ENCODE measurements at regions not wholly inside any gene's neighbourhood (a gene's known extent, or its start where the extent isn't known, plus 50 kb on each side); places are given as distances from the start of the nearest gene placed in this dataset.

GRCh38 chr20:55800552-55801245 lies 204.6 kb downstream of the CBLN4 start:
- no peak for DNase-seq
- WGBS, 5 donors, result 75 to 92% (median 78%) methylated on average over 3 of the region's 3 CpGs
- intact Hi-C loops (cut with DNase I; ENCODE audit: low total_unique reads), result no loop called here
- peaks cover 0 to 11% (median 0%) of the 10 kb centered on the region in 8 donors for H3K9me3 ChIP-seq
- H3K27me3 ChIP-seq (replicated peaks in 1 of 7), result no peaks in the 10 kb centered on the region
- no peak overlapping the region for H3K27ac ChIP-seq
- no peak overlapping the region for H3K4me3 ChIP-seq
- TF ChIP-seq POLR2A (IDR thresholded peaks at IDR 0.05) (no peak), POLR2AphosphoS5 (IDR thresholded peaks at IDR 0.05) (no peak), CTCF (IDR thresholded peaks at IDR 0.05 in 8 of 11, conservative IDR thresholded peaks at IDR 0.05 in 3 of 11) (no peak)
- H3K4me1 ChIP-seq, result no peaks in the 10 kb centered on the region
- no peaks in the 10 kb centered on the region for H3K36me3 ChIP-seq

GRCh38 chr20:55793986-55794385 lies 211.3 kb downstream of the CBLN4 start:
- WGBS, 5 donors, result 74 to 83% (median 75%) methylated on average over 3 of the region's 3 CpGs
- intact Hi-C loops (cut with DNase I; ENCODE audit: low total_unique reads), result no loop called here
- no peak for DNase-seq
- Histone ChIP-seq H3K27ac (no peak overlapping the region), H3K9me3 (peaks cover 0 to 7% (median 0%) of the 10 kb centered on the region in 8 donors), H3K4me3 (no peak overlapping the region), H3K36me3 (no peaks in the 10 kb centered on the region), H3K4me1 (no peaks in the 10 kb centered on the region), H3K27me3 (replicated peaks in 1 of 7) (no peaks in the 10 kb centered on the region)
- TF ChIP-seq POLR2AphosphoS5 (IDR thresholded peaks at IDR 0.05) (no peak), POLR2A (IDR thresholded peaks at IDR 0.05) (no peak), CTCF (IDR thresholded peaks at IDR 0.05 in 8 of 11, conservative IDR thresholded peaks at IDR 0.05 in 3 of 11) (no peak)

GRCh38 chr20:55792049-55792448 lies 213.3 kb downstream of the CBLN4 start:
- peaks cover 0 to 11% (median 0%) of the 10 kb centered on the region in 8 donors for H3K9me3 ChIP-seq

More at GRCh38 chr20:55792049-55792448, 213.3 kb downstream of the CBLN4 start:
- Histone ChIP-seq H3K27me3 (replicated peaks in 1 of 7) (no peaks in the 10 kb centered on the region), H3K4me3 (no peak overlapping the region), H3K4me1 (no peaks in the 10 kb centered on the region), H3K36me3 (no peaks in the 10 kb centered on the region), H3K27ac (no peak overlapping the region)
- intact Hi-C loops (cut with DNase I; ENCODE audit: low total_unique reads), result no loop called here
- TF ChIP-seq POLR2A (IDR thresholded peaks at IDR 0.05), result no peak
- TF ChIP-seq CTCF (IDR thresholded peaks at IDR 0.05 in 8 of 11, conservative IDR thresholded peaks at IDR 0.05 in 3 of 11), result no peak
- TF ChIP-seq POLR2AphosphoS5 (IDR thresholded peaks at IDR 0.05), result no peak
- no peak for DNase-seq

Measured in spleen (tissue), 11 donors.